ENCODE measurements at regions not wholly inside any gene's neighbourhood (a gene's known extent, or its start where the extent isn't known, plus 50 kb on each side); places are given as distances from the start of the nearest gene placed in this dataset.

GRCh38 chr9:88751781-88752180 is 216.8 kb downstream of the NXNL2 start:
- TF ChIP-seq REST (IDR thresholded peaks at IDR 0.05; ENCODE audit: insufficient read depth in 1 of 2, low read depth in 2 of 2, low read length in 2 of 2), result no peak
- TF ChIP-seq TAF1 (IDR thresholded peaks at IDR 0.05; ENCODE audit: borderline replicate concordance, insufficient read depth, low read length), result no peak
- TF ChIP-seq POLR2AphosphoS5 (IDR thresholded peaks at IDR 0.05; ENCODE audit: low read depth, low read length), result no peak

All from PFSK-1 (cell line).